ENCODE measurements at regions not wholly inside any gene's neighbourhood (a gene's known extent, or its start where the extent isn't known, plus 50 kb on each side); places are given as distances from the start of the nearest gene placed in this dataset.

DNA sequence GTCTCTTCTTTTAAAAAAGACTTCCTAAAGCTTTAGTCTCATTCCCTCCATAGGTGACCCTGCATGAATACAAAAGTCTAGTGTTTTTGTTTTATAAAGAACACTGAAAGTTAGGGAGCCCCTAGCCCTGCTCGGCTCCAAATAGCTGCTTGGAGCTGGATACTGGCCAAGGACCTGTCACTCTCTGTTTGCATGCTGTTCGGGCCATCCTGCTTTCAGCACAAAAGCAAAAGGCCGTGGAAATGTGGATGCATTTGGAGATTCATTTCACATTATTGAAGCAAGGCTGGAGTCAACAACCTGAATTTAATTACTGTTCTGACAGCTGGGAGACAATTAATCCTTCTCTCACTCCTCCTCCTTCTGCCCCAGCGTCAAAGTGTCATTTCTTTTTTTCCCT lies 151.7 kb upstream of the NMUR2 start:
- no peak for TF ChIP-seq RFX5 (IDR thresholded peaks at IDR 0.05)
- TF ChIP-seq, protein P1, sequence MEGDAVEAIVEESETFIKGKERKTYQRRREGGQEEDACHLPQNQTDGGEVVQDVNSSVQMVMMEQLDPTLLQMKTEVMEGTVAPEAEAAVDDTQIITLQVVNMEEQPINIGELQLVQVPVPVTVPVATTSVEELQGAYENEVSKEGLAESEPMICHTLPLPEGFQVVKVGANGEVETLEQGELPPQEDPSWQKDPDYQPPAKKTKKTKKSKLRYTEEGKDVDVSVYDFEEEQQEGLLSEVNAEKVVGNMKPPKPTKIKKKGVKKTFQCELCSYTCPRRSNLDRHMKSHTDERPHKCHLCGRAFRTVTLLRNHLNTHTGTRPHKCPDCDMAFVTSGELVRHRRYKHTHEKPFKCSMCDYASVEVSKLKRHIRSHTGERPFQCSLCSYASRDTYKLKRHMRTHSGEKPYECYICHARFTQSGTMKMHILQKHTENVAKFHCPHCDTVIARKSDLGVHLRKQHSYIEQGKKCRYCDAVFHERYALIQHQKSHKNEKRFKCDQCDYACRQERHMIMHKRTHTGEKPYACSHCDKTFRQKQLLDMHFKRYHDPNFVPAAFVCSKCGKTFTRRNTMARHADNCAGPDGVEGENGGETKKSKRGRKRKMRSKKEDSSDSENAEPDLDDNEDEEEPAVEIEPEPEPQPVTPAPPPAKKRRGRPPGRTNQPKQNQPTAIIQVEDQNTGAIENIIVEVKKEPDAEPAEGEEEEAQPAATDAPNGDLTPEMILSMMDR (IDR thresholded peaks at IDR 0.05) = no peak
- TF ChIP-seq, protein P2, sequence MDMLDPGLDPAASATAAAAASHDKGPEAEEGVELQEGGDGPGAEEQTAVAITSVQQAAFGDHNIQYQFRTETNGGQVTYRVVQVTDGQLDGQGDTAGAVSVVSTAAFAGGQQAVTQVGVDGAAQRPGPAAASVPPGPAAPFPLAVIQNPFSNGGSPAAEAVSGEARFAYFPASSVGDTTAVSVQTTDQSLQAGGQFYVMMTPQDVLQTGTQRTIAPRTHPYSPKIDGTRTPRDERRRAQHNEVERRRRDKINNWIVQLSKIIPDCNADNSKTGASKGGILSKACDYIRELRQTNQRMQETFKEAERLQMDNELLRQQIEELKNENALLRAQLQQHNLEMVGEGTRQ (IDR thresholded peaks at IDR 0.05) = no peak
- TF ChIP-seq CBX8 (IDR thresholded peaks at IDR 0.05) = no peak
- TF ChIP-seq, protein P3, sequence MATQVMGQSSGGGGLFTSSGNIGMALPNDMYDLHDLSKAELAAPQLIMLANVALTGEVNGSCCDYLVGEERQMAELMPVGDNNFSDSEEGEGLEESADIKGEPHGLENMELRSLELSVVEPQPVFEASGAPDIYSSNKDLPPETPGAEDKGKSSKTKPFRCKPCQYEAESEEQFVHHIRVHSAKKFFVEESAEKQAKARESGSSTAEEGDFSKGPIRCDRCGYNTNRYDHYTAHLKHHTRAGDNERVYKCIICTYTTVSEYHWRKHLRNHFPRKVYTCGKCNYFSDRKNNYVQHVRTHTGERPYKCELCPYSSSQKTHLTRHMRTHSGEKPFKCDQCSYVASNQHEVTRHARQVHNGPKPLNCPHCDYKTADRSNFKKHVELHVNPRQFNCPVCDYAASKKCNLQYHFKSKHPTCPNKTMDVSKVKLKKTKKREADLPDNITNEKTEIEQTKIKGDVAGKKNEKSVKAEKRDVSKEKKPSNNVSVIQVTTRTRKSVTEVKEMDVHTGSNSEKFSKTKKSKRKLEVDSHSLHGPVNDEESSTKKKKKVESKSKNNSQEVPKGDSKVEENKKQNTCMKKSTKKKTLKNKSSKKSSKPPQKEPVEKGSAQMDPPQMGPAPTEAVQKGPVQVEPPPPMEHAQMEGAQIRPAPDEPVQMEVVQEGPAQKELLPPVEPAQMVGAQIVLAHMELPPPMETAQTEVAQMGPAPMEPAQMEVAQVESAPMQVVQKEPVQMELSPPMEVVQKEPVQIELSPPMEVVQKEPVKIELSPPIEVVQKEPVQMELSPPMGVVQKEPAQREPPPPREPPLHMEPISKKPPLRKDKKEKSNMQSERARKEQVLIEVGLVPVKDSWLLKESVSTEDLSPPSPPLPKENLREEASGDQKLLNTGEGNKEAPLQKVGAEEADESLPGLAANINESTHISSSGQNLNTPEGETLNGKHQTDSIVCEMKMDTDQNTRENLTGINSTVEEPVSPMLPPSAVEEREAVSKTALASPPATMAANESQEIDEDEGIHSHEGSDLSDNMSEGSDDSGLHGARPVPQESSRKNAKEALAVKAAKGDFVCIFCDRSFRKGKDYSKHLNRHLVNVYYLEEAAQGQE (IDR thresholded peaks at IDR 0.05) = no peak
